ENCODE measurements at regions not wholly inside any gene's neighbourhood (a gene's known extent, or its start where the extent isn't known, plus 50 kb on each side); places are given as distances from the start of the nearest gene placed in this dataset.
"Not testable (repeated sequence)": the region's sequence is repeated elsewhere in the genome, so short reads cannot be mapped to it uniquely, and the experiment has no call there.

DNA sequence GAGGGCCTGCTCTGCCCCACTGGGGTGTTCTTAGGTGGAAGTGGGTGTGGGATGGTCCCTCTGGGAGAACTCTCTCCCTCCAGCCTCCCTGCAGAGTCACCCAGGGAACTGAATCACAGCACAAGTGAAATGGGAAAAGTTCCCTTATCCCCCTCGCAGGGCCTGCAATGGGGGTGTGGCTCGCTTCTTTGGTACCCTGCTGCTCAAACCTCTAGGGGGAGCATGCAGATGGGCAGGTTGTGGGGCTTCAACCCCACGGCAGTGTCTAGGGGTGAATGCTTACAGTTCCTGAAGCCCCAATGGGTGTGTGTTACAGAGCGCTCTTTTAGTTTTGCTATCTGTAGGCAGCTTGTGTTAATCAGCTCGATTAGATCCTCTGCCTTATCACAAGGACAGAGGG is 59.0 kb upstream of the TINAGL1 start:
- Histone ChIP-seq H3K23ac (ENCODE audit: low read depth, low read length) (no peak overlapping the region), H3K9me3 (ENCODE audit: control insufficient read depth, insufficient read depth, low read length) (peaks cover 9% of the 10 kb centered on the region), H4K5ac (ENCODE audit: low read depth, low read length) (no peak overlapping the region), H4K8ac (ENCODE audit: low read depth in 2 of 2, low read length in 2 of 2) (no peak overlapping the region), H2AFZ (replicated peaks; ENCODE audit: low read length, poor library complexity) (no peak overlapping the region), H2AK5ac (ENCODE audit: low read depth, low read length) (no peak overlapping the region), H3K9me1 (ENCODE audit: insufficient read depth, low read length) (no peaks in the 10 kb centered on the region), H3K36me3 (ENCODE audit: control insufficient read depth, insufficient read depth, low read length) (no peaks in the 10 kb centered on the region), H3K27me3 (ENCODE audit: control insufficient read depth, insufficient read depth, low read length) (peaks cover 52% of the 10 kb centered on the region), H3K14ac (replicated peaks; ENCODE audit: low read depth, low read length) (no peak overlapping the region), H3K4me3 (ENCODE audit: insufficient read depth, low read depth, low read length) (no peak overlapping the region), H3K4ac (ENCODE audit: low read depth, low read length) (no peak overlapping the region), H3K18ac (ENCODE audit: low read depth, low read length) (no peak overlapping the region), H3K56ac (ENCODE audit: extremely low read depth, insufficient read depth, low read length) (no peak overlapping the region), H3K4me2 (ENCODE audit: low read depth, low read length) (no peak overlapping the region), H3K9ac (ENCODE audit: low read depth, low read length) (no peak overlapping the region), H4K91ac (ENCODE audit: insufficient read depth, low read depth, low read length) (no peak overlapping the region), H2BK20ac (ENCODE audit: low read depth, low read length) (no peak overlapping the region), H2AK9ac (replicated peaks; ENCODE audit: low read depth, low read length, poor library complexity) (no peak overlapping the region), H2BK120ac (ENCODE audit: low read depth, low read length) (no peak overlapping the region), H3K4me1 (ENCODE audit: control insufficient read depth, insufficient read depth, low read length) (no peaks in the 10 kb centered on the region), H2BK15ac (ENCODE audit: low read depth, low read length) (no peak overlapping the region), H2BK5ac (ENCODE audit: low read depth, low read length, poor library complexity, severe bottlenecking) (no peak overlapping the region), H3K79me1 (ENCODE audit: low read depth in 1 of 2, low read length in 2 of 2) (no peaks in the 10 kb centered on the region), H3K27ac (ENCODE audit: insufficient read depth, low read length) (no peak overlapping the region), H4K20me1 (ENCODE audit: insufficient read depth, low read length) (no peaks in the 10 kb centered on the region)
- TF ChIP-seq MXI1 (IDR thresholded peaks at IDR 0.05; ENCODE audit: borderline replicate concordance, low read depth, low read length): no peak
- in situ Hi-C loops (cut with MboI; ENCODE audit: low sequenced_read_pairs): no loop called here
- 17% methylated on average over 1 of the region's 5 CpGs; no CpG with 5 or more reads in 1 of the 2 experiments for WGBS, 2 experiments (ENCODE audit: extremely low coverage in 2 of 2, insufficient read length in 1 of 2)
- DNase-seq (no peak), ATAC-seq (ENCODE audit: low read depth) (no peak)
- ChIA-PET POLR2A (ENCODE audit: unreplicated experiment) (no interaction called here), CTCF (no interaction called here)
- dilution Hi-C loops (cut with HindIII; ENCODE audit: low sequenced_read_pairs, unreplicated experiment): no loop called here
- intact Hi-C loops (cut with micrococcal nuclease): no loop called here
- BruUV-seq (replicated peaks): no TSS peak

DNA sequence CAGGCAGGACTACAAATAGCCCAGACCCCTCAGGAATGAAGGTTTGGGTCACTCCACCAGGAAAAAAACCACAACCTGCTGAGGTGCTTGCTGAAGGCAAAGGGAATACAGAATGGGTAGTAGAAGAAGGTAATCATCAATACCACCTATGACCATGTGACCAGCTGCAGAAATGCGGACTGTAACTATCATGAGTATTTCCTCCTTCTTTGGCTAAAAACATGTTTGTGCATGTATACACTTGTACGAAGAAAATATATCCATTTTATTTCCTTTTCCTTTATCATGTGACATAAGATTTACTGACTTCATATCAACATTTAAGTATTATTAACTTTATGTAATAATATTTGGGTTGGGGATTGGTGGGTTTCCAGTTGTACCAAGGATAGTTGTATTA is 58.3 kb upstream of the TINAGL1 start:
- intact Hi-C loops (cut with micrococcal nuclease): not testable (repeated sequence)
- WGBS, 2 experiments (ENCODE audit: extremely low coverage in 2 of 2, insufficient read length in 1 of 2): no CpG with 5 or more reads among the region's 2 CpGs

More for the DNA sequence above, 58.3 kb upstream of the TINAGL1 start:
- BruUV-seq (replicated peaks); DNase-seq; H3K23ac ChIP-seq (ENCODE audit: low read depth, low read length); H2BK20ac ChIP-seq (ENCODE audit: low read depth, low read length); H3K9ac ChIP-seq (ENCODE audit: low read depth, low read length); H3K4me1 ChIP-seq (ENCODE audit: control insufficient read depth, insufficient read depth, low read length); H2BK120ac ChIP-seq (ENCODE audit: low read depth, low read length); H3K14ac ChIP-seq (replicated peaks; ENCODE audit: low read depth, low read length); H3K36me3 ChIP-seq (ENCODE audit: control insufficient read depth, insufficient read depth, low read length); POLR2A ChIA-PET (ENCODE audit: unreplicated experiment); H3K4ac ChIP-seq (ENCODE audit: low read depth, low read length); H4K8ac ChIP-seq (ENCODE audit: low read depth in 2 of 2, low read length in 2 of 2); H3K4me2 ChIP-seq (ENCODE audit: low read depth, low read length); in situ Hi-C loops (cut with MboI; ENCODE audit: low sequenced_read_pairs); H2AK9ac ChIP-seq (replicated peaks; ENCODE audit: low read depth, low read length, poor library complexity); ATAC-seq (ENCODE audit: low read depth); H3K4me3 ChIP-seq (ENCODE audit: insufficient read depth, low read depth, low read length); H3K27ac ChIP-seq (ENCODE audit: insufficient read depth, low read length); H4K5ac ChIP-seq (ENCODE audit: low read depth, low read length); H2AFZ ChIP-seq (replicated peaks; ENCODE audit: low read length, poor library complexity); H4K91ac ChIP-seq (ENCODE audit: insufficient read depth, low read depth, low read length); H2BK5ac ChIP-seq (ENCODE audit: low read depth, low read length, poor library complexity, severe bottlenecking); H3K56ac ChIP-seq (ENCODE audit: extremely low read depth, insufficient read depth, low read length); H3K18ac ChIP-seq (ENCODE audit: low read depth, low read length); dilution Hi-C loops (cut with HindIII; ENCODE audit: low sequenced_read_pairs, unreplicated experiment); H3K9me3 ChIP-seq (ENCODE audit: control insufficient read depth, insufficient read depth, low read length); H2AK5ac ChIP-seq (ENCODE audit: low read depth, low read length); H3K9me1 ChIP-seq (ENCODE audit: insufficient read depth, low read length); H4K20me1 ChIP-seq (ENCODE audit: insufficient read depth, low read length); CTCF ChIA-PET; H3K79me1 ChIP-seq (ENCODE audit: low read depth in 1 of 2, low read length in 2 of 2); H2BK15ac ChIP-seq (ENCODE audit: low read depth, low read length): not testable (repeated sequence)
- H3K27me3 ChIP-seq (ENCODE audit: control insufficient read depth, insufficient read depth, low read length): peaks cover 49% of the 10 kb centered on the region
